ENCODE measurements at regions not wholly inside any gene's neighbourhood (a gene's known extent, or its start where the extent isn't known, plus 50 kb on each side); places are given as distances from the start of the nearest gene placed in this dataset.

- Mint-ChIP-seq H3K27me3 (ENCODE audit: low read depth in 2 of 2) (peaks cover 0 to 2% of the 10 kb centered on the region in 2 donors), H3K4me1 (peaks cover 0 to 5% of the 10 kb centered on the region in 2 donors), H3K9me3 (no peaks in the 10 kb centered on the region), H3K4me3 (no peak overlapping the region), H3K27ac (no peak overlapping the region), H3K36me3 (no peaks in the 10 kb centered on the region)
- H3K4me3 ChIP-seq (ENCODE audit: low read length), result no peak overlapping the region
- H3K27me3 ChIP-seq (ENCODE audit: control insufficient read depth, insufficient read depth, low read length), result no peaks in the 10 kb centered on the region
- no peak for TF ChIP-seq CTCF (IDR thresholded peaks at IDR 0.05)
- no peak overlapping the region for H3K27ac ChIP-seq (ENCODE audit: low read length)
- H3K36me3 ChIP-seq (ENCODE audit: control insufficient read depth, insufficient read depth, low read length), result no peaks in the 10 kb centered on the region
- intact Hi-C loops (cut with micrococcal nuclease), result no loop called here
- ATAC-seq, result no peak
- peaks cover 8% of the 10 kb centered on the region for H3K4me1 ChIP-seq (ENCODE audit: control insufficient read depth, insufficient read depth, low read length)
- no peaks in the 10 kb centered on the region for H3K9me3 ChIP-seq (ENCODE audit: control insufficient read depth, insufficient read depth, low read length)
- DNase-seq, result no peak
- WGBS (ENCODE audit: insufficient coverage), result 89% methylated on average over 6 of the region's 6 CpGs
These were observed 165.2 kb downstream of the SUCLG1 start for GRCh38 chr2:84293791-84294380.

- H3K27ac ChIP-seq (ENCODE audit: low read length), result no peak overlapping the region
- no peak for DNase-seq
- H3K4me1 ChIP-seq (ENCODE audit: control insufficient read depth, insufficient read depth, low read length), result peaks cover 11% of the 10 kb centered on the region
- H3K36me3 ChIP-seq (ENCODE audit: control insufficient read depth, insufficient read depth, low read length), result no peaks in the 10 kb centered on the region
- ATAC-seq, result no peak
- H3K9me3 ChIP-seq (ENCODE audit: control insufficient read depth, insufficient read depth, low read length), result no peaks in the 10 kb centered on the region
- no peaks in the 10 kb centered on the region for H3K9me3 Mint-ChIP-seq
- no peak overlapping the region for H3K4me3 ChIP-seq (ENCODE audit: low read length)
- intact Hi-C loops (cut with micrococcal nuclease), result no loop called here
- no peaks in the 10 kb centered on the region for H3K36me3 Mint-ChIP-seq
- no peak overlapping the region for H3K27ac Mint-ChIP-seq
- no peak overlapping the region for H3K4me3 Mint-ChIP-seq
- H3K27me3 Mint-ChIP-seq (ENCODE audit: low read depth in 2 of 2), result peaks cover 0 to 4% of the 10 kb centered on the region in 2 donors
- TF ChIP-seq CTCF (IDR thresholded peaks at IDR 0.05), result no peak
- peaks cover 2 to 5% of the 10 kb centered on the region in 2 donors for H3K4me1 Mint-ChIP-seq
- no peaks in the 10 kb centered on the region for H3K27me3 ChIP-seq (ENCODE audit: control insufficient read depth, insufficient read depth, low read length)
- WGBS (ENCODE audit: insufficient coverage), result 87% methylated on average over 1 of the region's 1 CpG
These were observed 166.5 kb downstream of the SUCLG1 start for GRCh38 chr2:84292545-84292944.

- ATAC-seq (peak; percentile 38 to 74 (median 57)), DNase-seq (peak; percentile 21)
- H3K27ac ChIP-seq (ENCODE audit: low read length), result no peak overlapping the region
- H3K9me3 Mint-ChIP-seq, result no peaks in the 10 kb centered on the region
- no peak overlapping the region for H3K27ac Mint-ChIP-seq
- H3K4me1 Mint-ChIP-seq, result peaks cover 11 to 14% of the 10 kb centered on the region in 2 donors
- no peaks in the 10 kb centered on the region for H3K9me3 ChIP-seq (ENCODE audit: control insufficient read depth, insufficient read depth, low read length)
- H3K4me3 ChIP-seq (ENCODE audit: low read length), result no peak overlapping the region
- H3K36me3 ChIP-seq (ENCODE audit: control insufficient read depth, insufficient read depth, low read length), result no peaks in the 10 kb centered on the region
- H3K27me3 Mint-ChIP-seq (ENCODE audit: low read depth in 2 of 2), result peaks cover 0 to 6% of the 10 kb centered on the region in 2 donors
- no peak for TF ChIP-seq CTCF (IDR thresholded peaks at IDR 0.05)
- H3K36me3 Mint-ChIP-seq, result no peaks in the 10 kb centered on the region
- H3K27me3 ChIP-seq (ENCODE audit: control insufficient read depth, insufficient read depth, low read length), result no peaks in the 10 kb centered on the region
- WGBS (ENCODE audit: insufficient coverage), result 91% methylated on average over 29 of the region's 29 CpGs
- H3K4me3 Mint-ChIP-seq, result no peak overlapping the region
- intact Hi-C loops (cut with micrococcal nuclease), result no loop called here
- H3K4me1 ChIP-seq (ENCODE audit: control insufficient read depth, insufficient read depth, low read length), result peaks cover 19% of the 10 kb centered on the region
These were observed 168.5 kb downstream of the SUCLG1 start for GRCh38 chr2:84290537-84290936.

- no peaks in the 10 kb centered on the region for H3K36me3 ChIP-seq (ENCODE audit: control insufficient read depth, insufficient read depth, low read length)
- peaks cover 0 to 6% of the 10 kb centered on the region in 2 donors for H3K27me3 Mint-ChIP-seq (ENCODE audit: low read depth in 2 of 2)
- no peak overlapping the region for H3K27ac Mint-ChIP-seq
- no peak for ATAC-seq
- WGBS (ENCODE audit: insufficient coverage), result 90% methylated on average over 3 of the region's 3 CpGs
- no peak for TF ChIP-seq CTCF (IDR thresholded peaks at IDR 0.05)
- no peak for DNase-seq
- no peaks in the 10 kb centered on the region for H3K36me3 Mint-ChIP-seq
- H3K27me3 ChIP-seq (ENCODE audit: control insufficient read depth, insufficient read depth, low read length), result no peaks in the 10 kb centered on the region
- intact Hi-C loops (cut with micrococcal nuclease), result no loop called here
- H3K4me1 Mint-ChIP-seq, result peaks cover 12 to 13% of the 10 kb centered on the region in 2 donors
- peaks cover 19% of the 10 kb centered on the region for H3K4me1 ChIP-seq (ENCODE audit: control insufficient read depth, insufficient read depth, low read length)
- no peaks in the 10 kb centered on the region for H3K9me3 ChIP-seq (ENCODE audit: control insufficient read depth, insufficient read depth, low read length)
- no peak overlapping the region for H3K4me3 ChIP-seq (ENCODE audit: low read length)
- H3K27ac ChIP-seq (ENCODE audit: low read length), result no peak overlapping the region
- no peak overlapping the region for H3K4me3 Mint-ChIP-seq
- no peaks in the 10 kb centered on the region for H3K9me3 Mint-ChIP-seq
These were observed 170.8 kb downstream of the SUCLG1 start for GRCh38 chr2:84288293-84288692.

Data from natural killer cell (primary cell).